ENCODE measurements at regions not wholly inside any gene's neighbourhood (a gene's known extent, or its start where the extent isn't known, plus 50 kb on each side); places are given as distances from the start of the nearest gene placed in this dataset.

DNA sequence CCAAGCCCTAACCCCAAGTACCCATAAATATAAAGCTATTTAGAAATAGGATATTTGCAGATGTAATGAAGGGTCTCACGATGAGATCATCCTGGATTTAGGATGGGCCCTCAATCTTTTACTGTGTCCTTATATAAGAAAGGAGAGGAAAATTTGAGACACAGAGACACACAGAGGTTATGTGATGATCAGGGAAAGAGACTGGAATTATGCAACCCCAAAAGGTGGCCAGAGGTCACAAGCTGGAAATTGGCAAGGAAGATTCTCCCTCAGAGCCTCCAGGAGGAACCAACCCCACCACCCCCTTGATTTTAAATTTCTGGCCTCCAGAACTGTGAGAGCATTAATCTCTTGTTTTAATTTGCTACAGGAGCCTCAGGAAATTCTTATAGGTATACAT, 334.9 kb upstream of the PRICKLE1 start:
- no peaks in the 10 kb centered on the region for H3K9me3 ChIP-seq (replicated peaks; ENCODE audit: control insufficient read depth, insufficient read depth, low read length)
- H3K36me3 ChIP-seq (ENCODE audit: control insufficient read depth in 2 of 2, extremely low read depth in 1 of 2, insufficient read depth in 2 of 2, low read length in 2 of 2), result no peaks in the 10 kb centered on the region
- H3K9ac ChIP-seq (replicated peaks; ENCODE audit: extremely low read depth, insufficient read depth, low read length), result no peak overlapping the region
- no peak overlapping the region for H3K4me3 ChIP-seq (replicated peaks in 1 of 3; ENCODE audit: insufficient read depth in 1 of 3, low read depth in 1 of 3, low read length in 3 of 3)
- intact Hi-C loops (cut with micrococcal nuclease), result no loop called here
- ChIA-PET POLR2A (no interaction called here), CTCF (interaction anchor here (0.8 kb wide), 1 partner anchor 32 kb away, joined by 3 read pairs; no protein-coding TSS in a partner anchor)
- no peak for TF ChIP-seq FOS (IDR thresholded peaks at IDR 0.05; ENCODE audit: borderline replicate concordance, insufficient read depth, low read length)
- TF ChIP-seq, protein P1, sequence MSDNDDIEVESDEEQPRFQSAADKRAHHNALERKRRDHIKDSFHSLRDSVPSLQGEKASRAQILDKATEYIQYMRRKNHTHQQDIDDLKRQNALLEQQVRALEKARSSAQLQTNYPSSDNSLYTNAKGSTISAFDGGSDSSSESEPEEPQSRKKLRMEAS (IDR thresholded peaks at IDR 0.05; ENCODE audit: insufficient read depth, insufficient read length), result no peak
- no peak for TF ChIP-seq POLR2AphosphoS5 (IDR thresholded peaks at IDR 0.05; ENCODE audit: insufficient read depth, low read depth, low read length)
- no peak for TF ChIP-seq POLR2A (IDR thresholded peaks at IDR 0.05; ENCODE audit: low read depth, low read length)
- TF ChIP-seq MYC (IDR thresholded peaks at IDR 0.05; ENCODE audit: low read depth, low read length), result no peak
- TF ChIP-seq, protein P2, sequence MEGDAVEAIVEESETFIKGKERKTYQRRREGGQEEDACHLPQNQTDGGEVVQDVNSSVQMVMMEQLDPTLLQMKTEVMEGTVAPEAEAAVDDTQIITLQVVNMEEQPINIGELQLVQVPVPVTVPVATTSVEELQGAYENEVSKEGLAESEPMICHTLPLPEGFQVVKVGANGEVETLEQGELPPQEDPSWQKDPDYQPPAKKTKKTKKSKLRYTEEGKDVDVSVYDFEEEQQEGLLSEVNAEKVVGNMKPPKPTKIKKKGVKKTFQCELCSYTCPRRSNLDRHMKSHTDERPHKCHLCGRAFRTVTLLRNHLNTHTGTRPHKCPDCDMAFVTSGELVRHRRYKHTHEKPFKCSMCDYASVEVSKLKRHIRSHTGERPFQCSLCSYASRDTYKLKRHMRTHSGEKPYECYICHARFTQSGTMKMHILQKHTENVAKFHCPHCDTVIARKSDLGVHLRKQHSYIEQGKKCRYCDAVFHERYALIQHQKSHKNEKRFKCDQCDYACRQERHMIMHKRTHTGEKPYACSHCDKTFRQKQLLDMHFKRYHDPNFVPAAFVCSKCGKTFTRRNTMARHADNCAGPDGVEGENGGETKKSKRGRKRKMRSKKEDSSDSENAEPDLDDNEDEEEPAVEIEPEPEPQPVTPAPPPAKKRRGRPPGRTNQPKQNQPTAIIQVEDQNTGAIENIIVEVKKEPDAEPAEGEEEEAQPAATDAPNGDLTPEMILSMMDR (IDR thresholded peaks at IDR 0.05; ENCODE audit: extremely low read depth in 1 of 2, insufficient read depth in 1 of 2, low read depth in 1 of 2, low read length in 2 of 2), result no peak
- TF ChIP-seq EZH2 (IDR thresholded peaks at IDR 0.05; ENCODE audit: borderline replicate concordance, low read depth, low read length, severe bottlenecking), result no peak
- TF ChIP-seq GATA2 (IDR thresholded peaks at IDR 0.05; ENCODE audit: insufficient read depth, insufficient read length, low read depth, low read length), result no peak
- no peak for TF ChIP-seq JUN (IDR thresholded peaks at IDR 0.05; ENCODE audit: borderline replicate concordance, insufficient read depth, insufficient read length, low read depth)
- H2AFZ ChIP-seq (ENCODE audit: low read depth, low read length), result no peak overlapping the region
- no peak overlapping the region for H3K27ac ChIP-seq (ENCODE audit: insufficient read depth, low read depth, low read length)
- FAIRE-seq (no peak), DNase-seq (ENCODE audit: low read depth, low spot score) (no peak)
- no peak overlapping the region for H3K4me2 ChIP-seq (ENCODE audit: insufficient read depth, low read length)
- dilution Hi-C loops (cut with MboI; ENCODE audit: extremely low pct_ligation_motif_present, low sequenced_read_pairs), result no loop called here
- no peaks in the 10 kb centered on the region for H3K79me2 ChIP-seq (ENCODE audit: control insufficient read depth, insufficient read depth, low read length)
- no peaks in the 10 kb centered on the region for H3K9me1 ChIP-seq (replicated peaks; ENCODE audit: control insufficient read depth, extremely low read depth, insufficient read depth, low read length)
- H3K4me1 ChIP-seq (ENCODE audit: control insufficient read depth, extremely low read depth, insufficient read depth, low read length), result no peaks in the 10 kb centered on the region
- no peaks in the 10 kb centered on the region for H4K20me1 ChIP-seq (replicated peaks; ENCODE audit: control insufficient read depth, extremely low read depth, insufficient read depth, low read length)
- no peaks in the 10 kb centered on the region for H3K27me3 ChIP-seq (ENCODE audit: control insufficient read depth in 2 of 2, insufficient read depth in 2 of 2, low read length in 2 of 2)
- no TSS peak for BruUV-seq (replicated peaks)

Data from endothelial cell of umbilical vein (primary cell).